ENCODE measurements at regions not wholly inside any gene's neighbourhood (a gene's known extent, or its start where the extent isn't known, plus 50 kb on each side); places are given as distances from the start of the nearest gene placed in this dataset.

DNA sequence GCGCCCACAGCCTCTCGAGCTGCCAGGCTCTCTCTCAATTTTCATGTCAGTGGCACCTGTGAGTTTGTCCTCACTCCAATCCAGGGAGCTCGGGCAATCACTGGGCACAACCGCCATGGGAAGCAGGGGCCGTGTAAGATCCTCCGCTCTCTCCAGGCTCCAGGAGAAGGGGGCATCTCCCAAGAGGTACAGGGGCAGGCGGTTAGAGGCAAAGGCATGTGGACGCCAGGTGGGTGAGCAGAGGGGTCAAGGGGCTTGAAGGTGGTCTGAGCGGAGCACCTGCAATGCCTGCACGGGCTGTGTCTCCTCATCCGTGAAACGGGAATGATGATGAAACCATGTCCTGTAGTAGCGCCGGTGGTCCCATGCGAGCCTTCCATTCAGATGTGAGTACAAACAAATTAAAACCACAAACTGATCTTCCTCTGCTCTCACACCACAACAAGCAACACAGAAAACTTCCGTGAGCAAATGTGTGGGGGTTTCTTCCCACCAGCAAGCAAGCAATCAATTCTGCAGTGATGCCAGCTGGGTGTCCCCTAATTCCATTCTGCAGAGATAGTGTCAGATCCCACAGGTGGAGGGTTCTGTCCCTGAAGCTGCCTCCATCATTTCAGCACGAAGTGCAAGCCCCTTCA is 222.5 kb upstream of the PMEPA1 start:
- TF ChIP-seq, protein P1, sequence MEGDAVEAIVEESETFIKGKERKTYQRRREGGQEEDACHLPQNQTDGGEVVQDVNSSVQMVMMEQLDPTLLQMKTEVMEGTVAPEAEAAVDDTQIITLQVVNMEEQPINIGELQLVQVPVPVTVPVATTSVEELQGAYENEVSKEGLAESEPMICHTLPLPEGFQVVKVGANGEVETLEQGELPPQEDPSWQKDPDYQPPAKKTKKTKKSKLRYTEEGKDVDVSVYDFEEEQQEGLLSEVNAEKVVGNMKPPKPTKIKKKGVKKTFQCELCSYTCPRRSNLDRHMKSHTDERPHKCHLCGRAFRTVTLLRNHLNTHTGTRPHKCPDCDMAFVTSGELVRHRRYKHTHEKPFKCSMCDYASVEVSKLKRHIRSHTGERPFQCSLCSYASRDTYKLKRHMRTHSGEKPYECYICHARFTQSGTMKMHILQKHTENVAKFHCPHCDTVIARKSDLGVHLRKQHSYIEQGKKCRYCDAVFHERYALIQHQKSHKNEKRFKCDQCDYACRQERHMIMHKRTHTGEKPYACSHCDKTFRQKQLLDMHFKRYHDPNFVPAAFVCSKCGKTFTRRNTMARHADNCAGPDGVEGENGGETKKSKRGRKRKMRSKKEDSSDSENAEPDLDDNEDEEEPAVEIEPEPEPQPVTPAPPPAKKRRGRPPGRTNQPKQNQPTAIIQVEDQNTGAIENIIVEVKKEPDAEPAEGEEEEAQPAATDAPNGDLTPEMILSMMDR (IDR thresholded peaks at IDR 0.05; ENCODE audit: unreplicated experiment in 3 of 3) = no peak
- Mint-ChIP-seq H3K9me3 (peaks cover under 1% of the 10 kb centered on the region), H3K27ac (peak overlapping the region in 1 of 3 experiments; percentile 31), H3K4me3 (no peak overlapping the region), H3K4me1 (peaks cover 22% of the 10 kb centered on the region), H3K27me3 (ENCODE audit: low read depth) (peaks cover 8% of the 10 kb centered on the region), H3K36me3 (ENCODE audit: low read depth) (peaks cover 1% of the 10 kb centered on the region)

DNA sequence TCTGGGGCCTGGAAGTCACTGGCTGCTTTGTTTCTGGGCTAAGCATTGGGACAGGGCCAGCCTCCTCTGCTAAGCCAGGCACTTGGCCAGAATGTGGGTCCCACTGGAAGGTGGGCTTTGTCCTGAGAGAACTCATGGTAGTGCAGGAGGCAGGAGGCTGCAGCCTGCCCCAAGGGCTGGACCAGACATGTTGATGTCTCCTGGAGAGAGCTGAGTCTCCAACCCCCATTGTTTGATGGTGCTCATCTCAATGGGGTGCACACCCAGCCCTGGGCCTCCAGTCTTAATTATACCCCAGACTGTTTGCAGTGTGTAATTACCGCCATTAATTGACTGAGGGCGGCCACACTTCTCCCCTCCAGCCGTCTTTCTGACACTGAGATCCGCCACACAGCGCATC is 220.5 kb upstream of the PMEPA1 start:
- Mint-ChIP-seq H3K4me3 (no peak overlapping the region), H3K36me3 (ENCODE audit: low read depth) (peaks cover 4% of the 10 kb centered on the region), H3K27me3 (ENCODE audit: low read depth) (peaks cover 8% of the 10 kb centered on the region), H3K27ac (no peak overlapping the region), H3K4me1 (peaks cover 18% of the 10 kb centered on the region), H3K9me3 (peaks cover 14% of the 10 kb centered on the region)
- TF ChIP-seq, protein P1 (IDR thresholded peaks at IDR 0.05; ENCODE audit: unreplicated experiment in 3 of 3) = no peak

DNA sequence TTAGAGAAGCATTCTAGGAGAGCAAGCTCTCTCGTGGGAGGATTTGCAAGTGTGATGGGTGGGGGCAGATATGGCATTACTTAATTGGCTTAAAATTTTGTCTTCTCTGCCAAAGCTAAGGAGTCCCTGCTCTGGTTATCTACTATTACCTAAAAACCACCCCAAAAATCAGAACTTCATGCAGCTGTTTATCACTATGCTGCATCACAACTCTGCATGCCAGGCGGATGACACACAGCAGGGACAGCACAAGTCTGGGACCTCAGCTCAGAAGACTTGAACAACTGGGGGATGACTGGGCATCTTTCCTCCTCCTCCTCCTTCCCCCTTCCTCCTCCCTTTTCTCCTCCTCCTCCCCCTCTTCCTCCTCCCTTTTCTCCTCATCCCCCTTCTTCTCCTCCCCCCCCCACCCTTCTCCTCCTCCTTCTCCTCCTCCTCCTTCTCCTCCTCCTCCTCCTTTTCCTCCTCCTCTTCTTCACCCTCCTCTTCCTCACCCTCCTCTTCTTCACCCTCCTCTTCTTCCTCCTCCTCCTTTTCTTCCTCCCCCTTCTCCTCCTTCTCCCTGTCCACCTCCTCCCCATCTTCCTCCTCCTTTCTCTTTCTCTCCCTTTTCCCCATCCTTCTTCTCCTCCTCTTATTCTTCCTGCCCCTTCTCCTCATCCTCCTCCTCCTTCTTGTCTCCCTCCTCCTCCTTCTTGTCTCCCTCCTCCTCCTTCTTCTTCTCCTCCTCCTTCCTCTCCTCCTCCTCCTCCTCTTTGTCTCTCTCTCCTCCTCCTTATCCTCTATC is 218.6 kb upstream of the PMEPA1 start:
- Mint-ChIP-seq H3K4me3 (no peak overlapping the region), H3K27ac (peak overlapping the region in 1 of 3 experiments; percentile 46), H3K27me3 (ENCODE audit: low read depth) (no peaks in the 10 kb centered on the region), H3K36me3 (ENCODE audit: low read depth) (peaks cover 4% of the 10 kb centered on the region), H3K4me1 (peaks cover 18% of the 10 kb centered on the region), H3K9me3 (peaks cover 14% of the 10 kb centered on the region)
- TF ChIP-seq, protein P1 (IDR thresholded peaks at IDR 0.05; ENCODE audit: unreplicated experiment in 3 of 3) = no peak

DNA sequence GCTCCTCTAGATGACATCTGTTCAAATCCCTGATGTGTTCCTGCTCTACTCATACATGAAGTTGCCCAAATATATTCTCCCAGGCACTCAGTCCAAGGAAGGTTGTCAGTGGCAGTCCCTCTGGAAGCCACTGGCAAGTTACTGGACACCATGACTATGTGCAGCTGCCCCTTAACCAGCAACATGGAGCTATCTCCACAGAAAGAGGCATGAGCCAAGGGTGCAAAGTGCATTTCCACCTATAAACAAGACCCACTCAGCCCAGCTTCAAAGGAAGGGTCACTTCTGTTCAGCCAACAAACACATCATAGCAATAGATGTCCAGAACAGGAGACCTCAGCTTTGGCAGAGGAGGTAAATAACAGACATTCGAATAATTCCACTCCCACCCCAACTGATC is 217.6 kb upstream of the PMEPA1 start:
- Mint-ChIP-seq H3K27me3 (ENCODE audit: low read depth) (peaks cover 4% of the 10 kb centered on the region), H3K4me1 (peaks cover 27% of the 10 kb centered on the region), H3K4me3 (no peak overlapping the region), H3K27ac (peak overlapping the region in 1 of 3 experiments; percentile 50), H3K9me3 (peaks cover 14% of the 10 kb centered on the region), H3K36me3 (ENCODE audit: low read depth) (peaks cover 4% of the 10 kb centered on the region)
- TF ChIP-seq, protein P1 (IDR thresholded peaks at IDR 0.05; ENCODE audit: unreplicated experiment in 3 of 3) = no peak

DNA sequence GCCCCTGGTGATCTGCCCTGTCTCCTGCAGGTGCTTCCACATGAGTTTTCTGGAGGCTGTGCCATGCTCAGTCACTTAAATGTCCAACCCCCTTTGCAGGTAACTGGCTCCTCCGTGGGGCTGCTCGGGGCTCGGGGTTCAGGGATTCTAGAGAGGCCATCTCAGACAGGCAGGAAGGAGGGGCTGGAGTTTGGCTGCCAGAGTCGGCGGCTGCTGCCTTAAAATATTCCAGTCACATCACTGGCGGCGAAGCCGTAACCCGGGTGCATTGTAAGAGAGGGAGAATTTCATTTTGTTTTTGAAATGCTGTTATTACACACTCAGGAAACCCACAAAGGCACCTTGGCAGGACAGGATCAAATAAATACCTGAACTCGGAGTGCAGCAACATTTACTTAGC is 212.9 kb upstream of the PMEPA1 start:
- Mint-ChIP-seq H3K4me1 (peaks cover 25% of the 10 kb centered on the region), H3K27me3 (ENCODE audit: low read depth) (peaks cover 5% of the 10 kb centered on the region), H3K9me3 (peaks cover 14% of the 10 kb centered on the region), H3K36me3 (ENCODE audit: low read depth) (peaks cover 4% of the 10 kb centered on the region), H3K27ac (peak overlapping the region; percentile 56 to 95 (median 90)), H3K4me3 (no peak overlapping the region)
- TF ChIP-seq, protein P1 (IDR thresholded peaks at IDR 0.05; ENCODE audit: unreplicated experiment in 3 of 3) = no peak
